HL-60 (cell line): ENCODE measurements at regions not wholly inside any gene's neighbourhood (a gene's known extent, or its start where the extent isn't known, plus 50 kb on each side); places are given as distances from the start of the nearest gene placed in this dataset.

ENCODE experiments used
- GABPA ChIP-seq: IDR thresholded peaks from 2 replicates; pipeline ENCODE4 v1.6.1; 2012; ENCODE audit warnings: low read depth
- POLR2AphosphoS5 ChIP-seq: IDR thresholded peaks from 2 replicates; pipeline ENCODE4 v1.6.1; 2012; ENCODE audit warnings: low read depth
- SPI1 ChIP-seq: IDR thresholded peaks from 2 replicates; pipeline ENCODE4 v1.6.1; 2012; ENCODE audit warnings: low read depth, mild to moderate bottlenecking, borderline replicate concordance
- TF ChIP-seq, protein P1 (sequence below): IDR thresholded peaks from one replicate; pipeline ENCODE4 v1.5.1; 2011; ENCODE audit warnings: low read length, control low read depth, inconsistent platforms; ENCODE audit not compliant: insufficient read depth

DNA sequence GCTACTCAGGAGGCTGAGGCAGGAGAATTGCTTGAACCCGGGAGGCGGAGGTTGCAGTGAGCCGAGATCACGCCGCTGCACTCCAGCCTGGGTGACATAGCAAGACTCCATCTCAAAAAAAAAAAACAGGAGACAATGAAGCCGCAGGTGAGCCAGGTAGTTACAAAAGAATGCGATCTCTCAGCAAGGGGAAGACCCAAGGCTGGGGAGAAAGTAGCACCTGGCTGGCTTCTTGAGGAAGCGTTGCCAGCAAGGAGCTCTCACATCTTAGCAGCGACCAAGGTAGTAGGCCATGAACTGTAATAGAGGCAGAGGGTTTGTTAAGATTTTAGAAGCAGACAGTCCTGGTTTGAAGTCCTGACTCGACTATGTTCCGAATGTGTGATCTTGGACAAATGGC lies 175.0 kb downstream of the AIPL1 start:
- TF ChIP-seq, protein P1, sequence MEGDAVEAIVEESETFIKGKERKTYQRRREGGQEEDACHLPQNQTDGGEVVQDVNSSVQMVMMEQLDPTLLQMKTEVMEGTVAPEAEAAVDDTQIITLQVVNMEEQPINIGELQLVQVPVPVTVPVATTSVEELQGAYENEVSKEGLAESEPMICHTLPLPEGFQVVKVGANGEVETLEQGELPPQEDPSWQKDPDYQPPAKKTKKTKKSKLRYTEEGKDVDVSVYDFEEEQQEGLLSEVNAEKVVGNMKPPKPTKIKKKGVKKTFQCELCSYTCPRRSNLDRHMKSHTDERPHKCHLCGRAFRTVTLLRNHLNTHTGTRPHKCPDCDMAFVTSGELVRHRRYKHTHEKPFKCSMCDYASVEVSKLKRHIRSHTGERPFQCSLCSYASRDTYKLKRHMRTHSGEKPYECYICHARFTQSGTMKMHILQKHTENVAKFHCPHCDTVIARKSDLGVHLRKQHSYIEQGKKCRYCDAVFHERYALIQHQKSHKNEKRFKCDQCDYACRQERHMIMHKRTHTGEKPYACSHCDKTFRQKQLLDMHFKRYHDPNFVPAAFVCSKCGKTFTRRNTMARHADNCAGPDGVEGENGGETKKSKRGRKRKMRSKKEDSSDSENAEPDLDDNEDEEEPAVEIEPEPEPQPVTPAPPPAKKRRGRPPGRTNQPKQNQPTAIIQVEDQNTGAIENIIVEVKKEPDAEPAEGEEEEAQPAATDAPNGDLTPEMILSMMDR = no peak
- TF ChIP-seq POLR2AphosphoS5 = no peak
- TF ChIP-seq GABPA = no peak
- TF ChIP-seq SPI1 = no peak
